ENCODE measurements at regions not wholly inside any gene's neighbourhood (a gene's known extent, or its start where the extent isn't known, plus 50 kb on each side); places are given as distances from the start of the nearest gene placed in this dataset.

DNA sequence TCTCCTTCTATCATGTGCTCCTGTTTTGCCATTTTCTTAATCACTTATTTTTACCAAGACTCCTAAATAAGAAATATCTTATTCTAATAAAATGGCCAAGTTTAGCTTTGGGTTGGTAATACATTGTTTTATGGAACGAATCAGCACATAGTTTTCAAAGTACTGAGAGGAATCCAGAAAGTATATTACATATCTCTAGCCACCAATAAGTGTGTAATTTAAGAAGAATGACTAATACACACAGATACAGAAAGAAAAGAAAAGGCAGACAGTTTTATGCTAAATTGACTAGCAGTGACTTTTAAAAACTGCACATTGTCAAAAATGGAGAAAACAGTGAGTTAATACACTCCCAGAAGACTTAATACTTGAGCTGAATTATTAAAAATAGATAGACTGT is 167.0 kb upstream of the IL15 start:
- Histone ChIP-seq H3K9me3 (ENCODE audit: low read depth, low read length, poor library complexity, severe bottlenecking) (no peaks in the 10 kb centered on the region), H3K36me3 (ENCODE audit: insufficient read depth, low read length, poor library complexity, severe bottlenecking) (no peaks in the 10 kb centered on the region), H3K4me1 (ENCODE audit: insufficient read depth, low read length, poor library complexity, severe bottlenecking) (no peaks in the 10 kb centered on the region), H3K4me3 (ENCODE audit: low read depth, low read length, poor library complexity, severe bottlenecking) (no peak overlapping the region), H3K27ac (ENCODE audit: low read depth, low read length, poor library complexity, severe bottlenecking) (no peak overlapping the region), H3K27me3 (replicated peaks; ENCODE audit: insufficient read depth, low read depth, low read length, poor library complexity) (no peaks in the 10 kb centered on the region)
- DNase-seq (ENCODE audit: low spot score) = no peak
- intact Hi-C loops (cut with micrococcal nuclease; ENCODE audit: unreplicated experiment) = no loop called here
- no TSS peak for BruUV-seq (replicated peaks)
- ChIA-PET CTCF (no interaction called here), POLR2A (ENCODE audit: low non-redundant PET) (no interaction called here)
- TF ChIP-seq, protein P1, sequence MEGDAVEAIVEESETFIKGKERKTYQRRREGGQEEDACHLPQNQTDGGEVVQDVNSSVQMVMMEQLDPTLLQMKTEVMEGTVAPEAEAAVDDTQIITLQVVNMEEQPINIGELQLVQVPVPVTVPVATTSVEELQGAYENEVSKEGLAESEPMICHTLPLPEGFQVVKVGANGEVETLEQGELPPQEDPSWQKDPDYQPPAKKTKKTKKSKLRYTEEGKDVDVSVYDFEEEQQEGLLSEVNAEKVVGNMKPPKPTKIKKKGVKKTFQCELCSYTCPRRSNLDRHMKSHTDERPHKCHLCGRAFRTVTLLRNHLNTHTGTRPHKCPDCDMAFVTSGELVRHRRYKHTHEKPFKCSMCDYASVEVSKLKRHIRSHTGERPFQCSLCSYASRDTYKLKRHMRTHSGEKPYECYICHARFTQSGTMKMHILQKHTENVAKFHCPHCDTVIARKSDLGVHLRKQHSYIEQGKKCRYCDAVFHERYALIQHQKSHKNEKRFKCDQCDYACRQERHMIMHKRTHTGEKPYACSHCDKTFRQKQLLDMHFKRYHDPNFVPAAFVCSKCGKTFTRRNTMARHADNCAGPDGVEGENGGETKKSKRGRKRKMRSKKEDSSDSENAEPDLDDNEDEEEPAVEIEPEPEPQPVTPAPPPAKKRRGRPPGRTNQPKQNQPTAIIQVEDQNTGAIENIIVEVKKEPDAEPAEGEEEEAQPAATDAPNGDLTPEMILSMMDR (conservative IDR thresholded peaks at IDR 0.05; ENCODE audit: low read depth, low read length) = no peak
- no peak for TF ChIP-seq EZH2 (IDR thresholded peaks at IDR 0.05; ENCODE audit: borderline replicate concordance, low read depth, low read length, poor library complexity, severe bottlenecking)

DNA sequence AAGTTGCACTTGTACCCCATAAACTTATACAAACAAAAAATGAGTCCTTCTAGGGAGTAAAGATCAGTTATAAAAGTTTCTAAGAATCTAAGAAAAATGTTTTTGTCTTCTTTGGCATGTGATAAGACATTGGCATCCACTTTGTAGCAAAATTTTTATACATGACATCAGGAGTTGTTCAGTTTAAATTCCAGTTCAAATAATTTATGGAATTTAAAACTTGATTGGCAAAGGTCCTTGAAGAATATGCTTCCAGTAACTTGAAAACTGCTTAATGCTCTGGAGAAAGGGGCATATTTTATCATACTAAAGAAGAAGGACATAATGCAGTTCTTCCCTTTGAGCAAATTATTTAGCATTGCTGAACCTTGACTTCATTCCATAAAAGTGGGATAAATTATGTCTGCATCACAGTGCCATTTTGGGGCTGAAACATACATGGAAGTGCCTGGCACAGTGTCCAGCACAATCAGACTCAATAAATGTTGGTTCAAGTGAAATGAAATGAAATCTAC is 163.3 kb upstream of the IL15 start:
- intact Hi-C loops (cut with micrococcal nuclease; ENCODE audit: unreplicated experiment) = no loop called here
- Histone ChIP-seq H3K9me3 (ENCODE audit: low read depth, low read length, poor library complexity, severe bottlenecking) (no peaks in the 10 kb centered on the region), H3K4me3 (ENCODE audit: low read depth, low read length, poor library complexity, severe bottlenecking) (no peak overlapping the region), H3K27me3 (replicated peaks; ENCODE audit: insufficient read depth, low read depth, low read length, poor library complexity) (no peaks in the 10 kb centered on the region), H3K4me1 (ENCODE audit: insufficient read depth, low read length, poor library complexity, severe bottlenecking) (no peaks in the 10 kb centered on the region), H3K36me3 (ENCODE audit: insufficient read depth, low read length, poor library complexity, severe bottlenecking) (no peaks in the 10 kb centered on the region), H3K27ac (ENCODE audit: low read depth, low read length, poor library complexity, severe bottlenecking) (no peak overlapping the region)
- BruUV-seq (replicated peaks) = no TSS peak
- TF ChIP-seq, protein P1 (conservative IDR thresholded peaks at IDR 0.05; ENCODE audit: low read depth, low read length) = no peak
- no peak for TF ChIP-seq EZH2 (IDR thresholded peaks at IDR 0.05; ENCODE audit: borderline replicate concordance, low read depth, low read length, poor library complexity, severe bottlenecking)
- ChIA-PET CTCF (no interaction called here), POLR2A (ENCODE audit: low non-redundant PET) (no interaction called here)
- no peak for DNase-seq (ENCODE audit: low spot score)

DNA sequence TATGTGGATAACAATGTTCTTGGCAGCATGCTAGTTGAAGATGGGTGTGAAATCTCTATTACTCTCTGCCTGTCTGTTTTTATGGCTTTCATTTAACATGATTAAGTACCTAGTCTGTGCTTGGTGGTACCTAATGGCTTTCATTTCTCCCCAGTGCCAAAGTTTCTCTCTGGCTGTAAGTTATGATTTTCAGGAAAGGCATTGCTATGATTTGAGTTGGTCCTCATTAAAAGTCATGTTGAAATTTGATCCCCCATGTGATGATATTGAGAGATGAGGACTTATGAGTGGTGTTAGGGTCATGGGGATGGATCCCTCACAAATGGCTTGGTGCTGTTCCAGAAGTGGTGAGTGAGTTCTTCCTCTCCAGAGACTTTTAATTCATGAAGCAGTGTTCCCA is 162.4 kb upstream of the IL15 start:
- DNase-seq (ENCODE audit: low spot score) = no peak

More for the DNA sequence above, 162.4 kb upstream of the IL15 start:
- H3K9me3 ChIP-seq (ENCODE audit: low read depth, low read length, poor library complexity, severe bottlenecking) = no peaks in the 10 kb centered on the region
- H3K27ac ChIP-seq (ENCODE audit: low read depth, low read length, poor library complexity, severe bottlenecking) = no peak overlapping the region
- ChIA-PET POLR2A (ENCODE audit: low non-redundant PET) (no interaction called here), CTCF (no interaction called here)
- no TSS peak for BruUV-seq (replicated peaks)
- no peak for TF ChIP-seq EZH2 (IDR thresholded peaks at IDR 0.05; ENCODE audit: borderline replicate concordance, low read depth, low read length, poor library complexity, severe bottlenecking)
- TF ChIP-seq, protein P1 (conservative IDR thresholded peaks at IDR 0.05; ENCODE audit: low read depth, low read length) = no peak
- H3K36me3 ChIP-seq (ENCODE audit: insufficient read depth, low read length, poor library complexity, severe bottlenecking) = no peaks in the 10 kb centered on the region
- H3K27me3 ChIP-seq (replicated peaks; ENCODE audit: insufficient read depth, low read depth, low read length, poor library complexity) = no peaks in the 10 kb centered on the region
- no peaks in the 10 kb centered on the region for H3K4me1 ChIP-seq (ENCODE audit: insufficient read depth, low read length, poor library complexity, severe bottlenecking)
- H3K4me3 ChIP-seq (ENCODE audit: low read depth, low read length, poor library complexity, severe bottlenecking) = no peak overlapping the region
- intact Hi-C loops (cut with micrococcal nuclease; ENCODE audit: unreplicated experiment) = no loop called here

All from A673 (cell line).